H9 (cell line): ENCODE measurements at regions not wholly inside any gene's neighbourhood (a gene's known extent, or its start where the extent isn't known, plus 50 kb on each side); places are given as distances from the start of the nearest gene placed in this dataset.

Source experiments
- DNase-seq: peaks from one replicate; pipeline ENCODE4 v3.0.0-alpha.2; 2017
- H2AFZ ChIP-seq: one replicate; pipeline ENCODE4 v1.6.1; 2013; ENCODE audit warnings: mild to moderate bottlenecking, low read length, control low read depth, moderate library complexity
- H2AK5ac ChIP-seq: 2 replicates; pipeline ENCODE4 v1.6.1; 2013; ENCODE audit warnings: low read length, control low read depth, mixed read lengths; ENCODE audit not compliant: insufficient read length
- H2BK120ac ChIP-seq: one replicate; pipeline ENCODE4 v1.6.1; 2013; ENCODE audit warnings: low read depth, mild to moderate bottlenecking, low read length, control low read depth, inconsistent platforms; ENCODE audit not compliant: poor library complexity, severe bottlenecking
- H2BK12ac ChIP-seq: 2 replicates; pipeline ENCODE4 v1.6.1; 2013; ENCODE audit warnings: low read length, control low read depth, mixed read lengths, low read depth; ENCODE audit not compliant: insufficient read length
- H2BK15ac ChIP-seq: 2 replicates; pipeline ENCODE4 v1.6.1; 2013; ENCODE audit warnings: low read depth, low read length, control low read depth
- H2BK20ac ChIP-seq: one replicate; pipeline ENCODE4 v1.6.1; 2013; ENCODE audit warnings: low read depth, mild to moderate bottlenecking, low read length, control low read depth, inconsistent platforms; ENCODE audit not compliant: poor library complexity, severe bottlenecking
- H2BK5ac ChIP-seq: 2 replicates; pipeline ENCODE4 v1.6.1; 2013; ENCODE audit warnings: low read length, control low read depth, mixed read lengths; ENCODE audit not compliant: insufficient read length
- H3K14ac ChIP-seq: 2 replicates; pipeline ENCODE4 v1.6.1; 2013; ENCODE audit warnings: low read length, control low read depth; ENCODE audit not compliant: insufficient read depth
- H3K18ac ChIP-seq: 2 replicates; pipeline ENCODE4 v1.6.1; 2013; ENCODE audit warnings: low read depth, mild to moderate bottlenecking, mixed read lengths, low read length, control low read depth; ENCODE audit not compliant: insufficient read length
- H3K23ac ChIP-seq: 2 replicates; pipeline ENCODE4 v1.6.1; 2013; ENCODE audit warnings: low read length, control low read depth, mixed read lengths, low read depth; ENCODE audit not compliant: insufficient read length
- H3K23me2 ChIP-seq: 2 replicates; pipeline ENCODE4 v1.6.1; 2013; ENCODE audit warnings: low read depth, mild to moderate bottlenecking, mixed read lengths, low read length, control low read depth; ENCODE audit not compliant: insufficient read length, poor library complexity, severe bottlenecking
- H3K27ac ChIP-seq: 2 replicates; pipeline ENCODE4 v1.5.1; 2013; ENCODE audit warnings: low read length, control low read depth, mixed read lengths, low read depth; ENCODE audit not compliant: insufficient read length
- H3K27me3 ChIP-seq: 2 replicates; pipeline ENCODE4 v1.6.1; 2013; ENCODE audit warnings: low read length, control low read depth, inconsistent platforms; ENCODE audit not compliant: insufficient read depth
- H3K4ac ChIP-seq: 2 replicates; pipeline ENCODE4 v1.6.1; 2013; ENCODE audit warnings: low read depth, mild to moderate bottlenecking, control low read depth, inconsistent platforms, low read length, moderate library complexity
- H3K4me1 ChIP-seq: 2 replicates; pipeline ENCODE4 v1.6.1; 2013; ENCODE audit warnings: low read length, control low read depth, inconsistent platforms; ENCODE audit not compliant: insufficient read depth
- H3K4me2 ChIP-seq: 2 replicates; pipeline ENCODE4 v1.6.1; 2013; ENCODE audit warnings: low read length, control low read depth, mixed read lengths; ENCODE audit not compliant: insufficient read length, insufficient read depth
- H3K56ac ChIP-seq: 2 replicates; pipeline ENCODE4 v1.6.1; 2013; ENCODE audit warnings: low read depth, mild to moderate bottlenecking, mixed read lengths, low read length, control low read depth; ENCODE audit not compliant: insufficient read length
- H3K79me1 ChIP-seq: 2 replicates; pipeline ENCODE4 v1.6.1; 2013; ENCODE audit warnings: low read depth, mild to moderate bottlenecking, moderate library complexity, low read length, control low read depth, inconsistent platforms; ENCODE audit not compliant: insufficient read depth, poor library complexity, severe bottlenecking
- H3K79me2 ChIP-seq: 2 replicates; pipeline ENCODE4 v1.6.1; 2013; ENCODE audit warnings: low read length, control low read depth, inconsistent platforms; ENCODE audit not compliant: insufficient read depth
- H3K9ac ChIP-seq: 2 replicates; pipeline ENCODE4 v1.6.1; 2013; ENCODE audit warnings: low read length, control low read depth, mixed read lengths; ENCODE audit not compliant: insufficient read length; ENCODE audit errors: extremely low read depth
- H3K9me3 ChIP-seq: one replicate; pipeline ENCODE4 v1.6.1; 2013; ENCODE audit warnings: low read depth, low read length, inconsistent platforms; ENCODE audit not compliant: control insufficient read depth
- H3T11ph ChIP-seq: one replicate; pipeline ENCODE4 v1.6.1; 2013; ENCODE audit warnings: mild to moderate bottlenecking, low read length, control low read depth, inconsistent platforms
- H4K20me1 ChIP-seq: one replicate; pipeline ENCODE4 v1.6.1; 2013; ENCODE audit not compliant: control insufficient read depth, insufficient read length, insufficient read depth
- H4K5ac ChIP-seq: 2 replicates; pipeline ENCODE4 v1.6.1; 2013; ENCODE audit warnings: low read depth, mild to moderate bottlenecking, mixed read lengths, low read length, control low read depth; ENCODE audit not compliant: insufficient read length
- H4K8ac ChIP-seq: replicated peaks from 2 replicates; pipeline ENCODE4 v1.6.1; 2013; ENCODE audit warnings: low read length, control low read depth, mixed read lengths, low read depth; ENCODE audit not compliant: insufficient read length
- H4K91ac ChIP-seq: 2 replicates; pipeline ENCODE4 v1.6.1; 2013; ENCODE audit warnings: low read depth, mild to moderate bottlenecking, moderate library complexity, mixed read lengths, low read length, control low read depth; ENCODE audit not compliant: insufficient read length
- H3K27ac Mint-ChIP-seq, 3 experiments: 2 replicates in 2 of 3; 3 replicates in 1 of 3; pipeline ENCODE4 v1.8.0; 2020 to 2021; ENCODE audit warnings: mixed read lengths in 3 of 3, mild to moderate bottlenecking in 1 of 3, moderate library complexity in 1 of 3
- H3K27me3 Mint-ChIP-seq: 2 replicates; pipeline ENCODE4 v1.8.0; 2021; ENCODE audit warnings: low read depth, mild to moderate bottlenecking, moderate library complexity, mixed read lengths
- H3K36me3 Mint-ChIP-seq, 3 experiments: 2 replicates in 2 of 3; 3 replicates in 1 of 3; pipeline ENCODE4 v1.8.0; 2020 to 2021; ENCODE audit warnings: low read depth in 3 of 3, mixed read lengths in 3 of 3; ENCODE audit not compliant: insufficient read depth in 1 of 3
- H3K4me1 Mint-ChIP-seq, 2 experiments: 2 replicates each; pipeline ENCODE4 v1.8.0; 2020; ENCODE audit warnings: mixed read lengths in 2 of 2
- H3K4me3 Mint-ChIP-seq, 2 experiments: 2 replicates in 1 of 2; 3 replicates in 1 of 2; pipeline ENCODE4 v1.8.0; 2020 to 2021; ENCODE audit warnings: mild to moderate bottlenecking in 2 of 2, mixed read lengths in 2 of 2, moderate library complexity in 1 of 2
- H3K9me3 Mint-ChIP-seq, 2 experiments: 2 replicates in 1 of 2; 3 replicates in 1 of 2; pipeline ENCODE4 v1.8.0; 2020; ENCODE audit warnings: mild to moderate bottlenecking in 2 of 2, mixed read lengths in 2 of 2, moderate library complexity in 1 of 2
- CTCF ChIP-seq: fragments of 200-600 bp; sonication (generic); conservative IDR thresholded peaks from 3 replicates; pipeline ENCODE4 v1.8.0; 2021; ENCODE audit warnings: antibody characterized with exemption, mild to moderate bottlenecking
- WGBS: extraction: QIAGEN DNeasy Blood & Tissue Kit; methylation state at CpG from one replicate; pipeline ENCODE4 v1.1.7; 2013; ENCODE audit warnings: missing lambda C conversion rate, low lambda C conversion rate, mixed read lengths; ENCODE audit not compliant: insufficient read length; ENCODE audit errors: extremely low coverage; 5-methylcytosine and 5-hydroxymethylcytosine counted together

- TF ChIP-seq CTCF: no peak
- Histone ChIP-seq H3T11ph (no peak overlapping the region), H3K18ac (no peak overlapping the region), H3K27ac (no peak overlapping the region), H3K23me2 (no peaks in the 10 kb centered on the region), H4K91ac (no peak overlapping the region), H3K27me3 (0 out of 2 replicates have a peak, but pooled peaks cover 1% of the 10 kb centered on the region), H3K23ac (no peak overlapping the region), H2BK12ac (no peak overlapping the region), H3K4ac (no peak overlapping the region), H3K14ac (no peak overlapping the region), H2AK5ac (no peak overlapping the region), H3K9me3 (no peaks in the 10 kb centered on the region), H2AFZ (no peak overlapping the region), H3K56ac (no peak overlapping the region), H4K8ac (no peak overlapping the region), H3K79me2 (no peaks in the 10 kb centered on the region), H2BK5ac (no peak overlapping the region), H2BK120ac (no peak overlapping the region), H2BK20ac (no peak overlapping the region), H4K20me1 (no peaks in the 10 kb centered on the region), H4K5ac (no peak overlapping the region), H3K4me2 (no peak overlapping the region), H3K9ac (no peak overlapping the region), H3K79me1 (no peaks in the 10 kb centered on the region), H2BK15ac (no peak overlapping the region), H3K4me1 (no peaks in the 10 kb centered on the region; the same call in 1 of the 2 replicates)
- H3K4me3 Mint-ChIP-seq: no peak overlapping the region
- H3K9me3 Mint-ChIP-seq: no peaks in the 10 kb centered on the region
- peaks cover 28 to 33% of the 10 kb centered on the region in 2 experiments for H3K4me1 Mint-ChIP-seq
- H3K27ac Mint-ChIP-seq: peak overlapping the region in 1 of 3 experiments; percentile 60; a peak in 2 of 7 replicates
- H3K36me3 Mint-ChIP-seq: no peaks in the 10 kb centered on the region; a peak in 1 of 7 replicates
- no peaks in the 10 kb centered on the region for H3K27me3 Mint-ChIP-seq
- DNase-seq: no peak
- WGBS: no CpG with 5 or more reads among the region's 8 CpGs
Observed at GRCh38 chr1:83802460-83803152, 196.3 kb downstream of the TTLL7 start.
